GM18861 (cell line): ENCODE measurements at regions not wholly inside any gene's neighbourhood (a gene's known extent, or its start where the extent isn't known, plus 50 kb on each side); places are given as distances from the start of the nearest gene placed in this dataset.
"Not testable (repeated sequence)": the region's sequence is repeated elsewhere in the genome, so short reads cannot be mapped to it uniquely, and the experiment has no call there.

Experiments used
- ATAC-seq: cut with Tn5 transposase; IDR thresholded peaks from one replicate; pipeline ENCODE4 v1.9.1; 2021; ENCODE audit not compliant: unreplicated experiment

- no peak for ATAC-seq
Measured at GRCh38 chr10:121262774-121263430, 335.3 kb downstream of the FGFR2 start.

- ATAC-seq = no peak
Measured at GRCh38 chr10:121263431-121263783, 334.8 kb downstream of the FGFR2 start.

GRCh38 chr10:121265360-121266123, 332.7 kb downstream of the FGFR2 start:
- ATAC-seq = no peak

- no peak for ATAC-seq
Measured at GRCh38 chr10:121266370-121266769, 331.9 kb downstream of the FGFR2 start.

GRCh38 chr10:121267236-121268003, 330.8 kb downstream of the FGFR2 start:
- ATAC-seq = no peak

- no peak for ATAC-seq
Measured at GRCh38 chr10:121268363-121268762, 329.9 kb downstream of the FGFR2 start.

GRCh38 chr10:121268863-121269432, 329.3 kb downstream of the FGFR2 start:
- ATAC-seq = no peak

- no peak for ATAC-seq
Measured at GRCh38 chr10:121270906-121271305, 327.3 kb downstream of the FGFR2 start.

- ATAC-seq = no peak
Measured at GRCh38 chr10:121276046-121276445, 322.2 kb downstream of the FGFR2 start.

GRCh38 chr10:121276822-121277221, 321.4 kb downstream of the FGFR2 start:
- ATAC-seq = no peak

GRCh38 chr10:121278386-121278785, 319.9 kb downstream of the FGFR2 start:
- ATAC-seq = not testable (repeated sequence)

GRCh38 chr10:121281576-121281975, 316.7 kb downstream of the FGFR2 start:
- ATAC-seq = no peak

GRCh38 chr10:121282264-121282663, 316.0 kb downstream of the FGFR2 start:
- ATAC-seq = no peak

GRCh38 chr10:121282797-121283515, 315.3 kb downstream of the FGFR2 start:
- no peak for ATAC-seq

- no peak for ATAC-seq
Measured at GRCh38 chr10:121284936-121285335, 313.3 kb downstream of the FGFR2 start.

- ATAC-seq = no peak
Measured at GRCh38 chr10:121285406-121286196, 312.6 kb downstream of the FGFR2 start.

- no peak for ATAC-seq
Measured at GRCh38 chr10:121288011-121288410, 310.2 kb downstream of the FGFR2 start.

- ATAC-seq = no peak
Measured at GRCh38 chr10:121288864-121289661, 309.2 kb downstream of the FGFR2 start.

- no peak for ATAC-seq
Measured at GRCh38 chr10:121289800-121290199, 308.4 kb downstream of the FGFR2 start.
